ENCODE measurements at regions not wholly inside any gene's neighbourhood (a gene's known extent, or its start where the extent isn't known, plus 50 kb on each side); places are given as distances from the start of the nearest gene placed in this dataset.

DNA sequence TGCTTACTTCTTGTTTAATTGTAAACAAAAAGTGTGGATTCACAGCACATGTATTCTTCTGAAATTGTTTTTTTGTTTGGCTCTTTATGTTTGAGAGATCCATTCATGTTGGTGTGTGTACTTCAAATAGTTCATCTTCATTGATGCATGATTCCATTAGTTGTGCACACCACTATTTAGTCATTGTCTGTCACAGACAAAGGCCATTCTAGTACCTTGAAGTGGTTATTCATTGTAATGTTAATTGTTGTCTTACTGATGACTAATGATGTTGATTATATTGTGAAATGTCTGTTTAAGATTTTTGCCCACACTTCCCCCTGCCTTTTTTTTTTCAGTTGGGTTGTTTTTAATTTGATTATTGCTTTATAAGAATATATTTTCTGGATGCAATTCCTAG is 391.3 kb downstream of the DIRAS2 start:
- Histone ChIP-seq H3K27me3 (ENCODE audit: control insufficient read depth in 1 of 2, insufficient read depth in 2 of 2, low read length in 2 of 2) (no peaks in the 10 kb centered on the region), H3K27ac (ENCODE audit: low read depth in 1 of 2, low read length in 2 of 2) (no peak overlapping the region), H3K36me3 (ENCODE audit: insufficient read depth, low read length) (no peaks in the 10 kb centered on the region), H3K4me3 (ENCODE audit: low read length) (no peak overlapping the region), H3K9me3 (ENCODE audit: control insufficient read depth in 1 of 2, insufficient read depth in 1 of 2, low read length in 2 of 2) (no peaks in the 10 kb centered on the region), H3K4me1 (ENCODE audit: insufficient read depth, low read length) (no peaks in the 10 kb centered on the region)
- H3K9me3 Mint-ChIP-seq = no peaks in the 10 kb centered on the region
- intact Hi-C loops (cut with DNase I, micrococcal nuclease) = no loop called here
- H3K4me3 Mint-ChIP-seq = no peak overlapping the region
- H3K4me1 Mint-ChIP-seq (ENCODE audit: low read depth) = no peaks in the 10 kb centered on the region
- H3K27me3 Mint-ChIP-seq = peaks cover 8% of the 10 kb centered on the region
- POLR2A ChIA-PET = no interaction called here
- H3K27ac Mint-ChIP-seq = no peak overlapping the region
- ATAC-seq (ENCODE audit: poor library complexity) (no peak), DNase-seq (no peak)
- H3K36me3 Mint-ChIP-seq (ENCODE audit: low read depth) = no peaks in the 10 kb centered on the region
- CTCF ChIA-PET = interaction anchor here (0.7 kb wide), 1 partner anchor 348 kb away, joined by 3 read pairs; no protein-coding TSS in a partner anchor
- TF ChIP-seq, protein P1, sequence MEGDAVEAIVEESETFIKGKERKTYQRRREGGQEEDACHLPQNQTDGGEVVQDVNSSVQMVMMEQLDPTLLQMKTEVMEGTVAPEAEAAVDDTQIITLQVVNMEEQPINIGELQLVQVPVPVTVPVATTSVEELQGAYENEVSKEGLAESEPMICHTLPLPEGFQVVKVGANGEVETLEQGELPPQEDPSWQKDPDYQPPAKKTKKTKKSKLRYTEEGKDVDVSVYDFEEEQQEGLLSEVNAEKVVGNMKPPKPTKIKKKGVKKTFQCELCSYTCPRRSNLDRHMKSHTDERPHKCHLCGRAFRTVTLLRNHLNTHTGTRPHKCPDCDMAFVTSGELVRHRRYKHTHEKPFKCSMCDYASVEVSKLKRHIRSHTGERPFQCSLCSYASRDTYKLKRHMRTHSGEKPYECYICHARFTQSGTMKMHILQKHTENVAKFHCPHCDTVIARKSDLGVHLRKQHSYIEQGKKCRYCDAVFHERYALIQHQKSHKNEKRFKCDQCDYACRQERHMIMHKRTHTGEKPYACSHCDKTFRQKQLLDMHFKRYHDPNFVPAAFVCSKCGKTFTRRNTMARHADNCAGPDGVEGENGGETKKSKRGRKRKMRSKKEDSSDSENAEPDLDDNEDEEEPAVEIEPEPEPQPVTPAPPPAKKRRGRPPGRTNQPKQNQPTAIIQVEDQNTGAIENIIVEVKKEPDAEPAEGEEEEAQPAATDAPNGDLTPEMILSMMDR (IDR thresholded peaks at IDR 0.05) = no peak

DNA sequence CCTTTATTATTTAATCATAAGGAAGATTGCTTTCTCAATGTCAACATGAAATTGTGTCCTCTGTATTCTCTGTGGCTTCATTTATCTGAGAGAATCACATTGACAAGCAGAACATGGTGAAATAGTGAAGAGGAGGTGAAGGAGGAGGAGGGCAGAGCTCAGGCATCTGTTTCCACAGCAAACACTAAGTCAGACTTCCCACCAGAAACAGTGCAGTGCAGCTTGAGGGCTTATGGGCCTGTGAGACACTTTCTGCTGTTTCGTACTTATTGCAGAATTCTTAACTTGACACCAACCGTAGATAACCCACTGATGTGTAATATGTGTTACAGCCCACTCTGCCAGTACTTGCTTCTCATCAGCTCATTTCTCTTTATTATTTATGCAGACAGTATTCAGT is 386.3 kb downstream of the DIRAS2 start:
- H3K4me1 ChIP-seq (ENCODE audit: insufficient read depth, low read length) = no peaks in the 10 kb centered on the region
- no peaks in the 10 kb centered on the region for H3K36me3 ChIP-seq (ENCODE audit: insufficient read depth, low read length)
- peaks cover 25% of the 10 kb centered on the region for H3K27me3 Mint-ChIP-seq
- no peak overlapping the region for H3K27ac ChIP-seq (ENCODE audit: low read depth in 1 of 2, low read length in 2 of 2)
- no peak overlapping the region for H3K27ac Mint-ChIP-seq
- peaks cover 5% of the 10 kb centered on the region for H3K9me3 Mint-ChIP-seq
- no peak overlapping the region for H3K4me3 Mint-ChIP-seq
- intact Hi-C loops (cut with DNase I, micrococcal nuclease) = no loop called here
- H3K36me3 Mint-ChIP-seq (ENCODE audit: low read depth) = no peaks in the 10 kb centered on the region
- H3K27me3 ChIP-seq (ENCODE audit: control insufficient read depth in 1 of 2, insufficient read depth in 2 of 2, low read length in 2 of 2) = peaks cover 2 to 5% of the 10 kb centered on the region in 2 experiments
- TF ChIP-seq, protein P1 (IDR thresholded peaks at IDR 0.05) = no peak
- no peaks in the 10 kb centered on the region for H3K9me3 ChIP-seq (ENCODE audit: control insufficient read depth in 1 of 2, insufficient read depth in 1 of 2, low read length in 2 of 2)
- DNase-seq (no peak), ATAC-seq (ENCODE audit: poor library complexity) (no peak)
- ChIA-PET POLR2A (no interaction called here), CTCF (no interaction called here)
- H3K4me3 ChIP-seq (ENCODE audit: low read length) = no peak overlapping the region
- H3K4me1 Mint-ChIP-seq (ENCODE audit: low read depth) = no peaks in the 10 kb centered on the region

DNA sequence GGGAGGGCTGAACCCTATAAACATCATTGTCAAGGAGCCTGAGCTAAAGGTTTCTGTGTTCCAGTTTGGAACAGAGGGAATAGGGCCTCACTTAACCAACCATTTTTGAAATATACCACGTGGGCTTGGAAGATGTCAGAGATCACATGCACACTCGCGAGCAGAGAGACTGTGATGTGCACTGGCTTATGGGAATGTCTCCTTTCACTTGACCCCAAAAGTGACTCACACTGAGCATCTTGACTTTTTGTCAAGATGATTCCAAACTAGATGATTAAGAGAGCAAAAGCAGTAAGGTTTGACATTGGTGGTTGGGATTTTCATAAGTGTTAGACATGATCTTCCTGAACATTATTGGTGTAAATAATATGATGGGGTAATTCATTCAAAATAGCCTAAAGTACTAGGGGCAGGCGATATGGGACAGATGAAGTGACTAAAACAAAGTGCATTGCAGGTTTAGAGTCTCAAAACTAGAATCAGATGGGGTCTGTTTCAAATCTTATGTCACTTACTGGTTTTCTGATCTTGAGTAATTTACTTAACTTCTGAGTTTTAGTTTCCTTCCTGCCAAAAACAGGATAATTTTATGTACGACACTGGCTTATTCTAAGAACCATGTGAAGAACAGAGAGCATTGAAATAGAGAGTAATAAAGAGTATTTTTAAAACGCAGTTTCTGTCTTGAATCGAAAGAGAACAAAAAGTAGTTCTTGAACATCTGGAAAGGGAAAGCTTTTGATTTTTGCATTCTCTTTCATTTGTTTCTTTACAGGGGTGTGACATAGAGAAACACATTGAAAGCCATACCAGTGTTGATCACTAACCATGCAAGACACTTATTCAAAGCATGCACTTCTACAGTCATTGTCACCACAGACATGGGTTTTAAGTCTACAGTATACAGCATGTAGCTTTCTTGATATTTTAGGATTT is 383.0 kb downstream of the DIRAS2 start:
- ATAC-seq (ENCODE audit: poor library complexity) (no peak), DNase-seq (no peak)
- Histone ChIP-seq H3K4me3 (ENCODE audit: low read length) (no peak overlapping the region), H3K36me3 (ENCODE audit: insufficient read depth, low read length) (no peaks in the 10 kb centered on the region), H3K9me3 (ENCODE audit: control insufficient read depth in 1 of 2, insufficient read depth in 1 of 2, low read length in 2 of 2) (peaks cover 0 to 5% of the 10 kb centered on the region in 2 experiments), H3K27ac (ENCODE audit: low read depth in 1 of 2, low read length in 2 of 2) (no peak overlapping the region), H3K27me3 (ENCODE audit: control insufficient read depth in 1 of 2, insufficient read depth in 2 of 2, low read length in 2 of 2) (peaks cover 2 to 5% of the 10 kb centered on the region in 2 experiments), H3K4me1 (ENCODE audit: insufficient read depth, low read length) (no peaks in the 10 kb centered on the region)
- ChIA-PET CTCF (interaction anchor here (0.7 to 0.8 kb wide), 2 partner anchors 12 to 66 kb away, joined by 3 read pairs; no protein-coding TSS in a partner anchor), POLR2A (no interaction called here)
- Mint-ChIP-seq H3K4me3 (no peak overlapping the region), H3K27me3 (peaks cover 25% of the 10 kb centered on the region), H3K36me3 (ENCODE audit: low read depth) (no peaks in the 10 kb centered on the region), H3K9me3 (peaks cover 9% of the 10 kb centered on the region), H3K4me1 (ENCODE audit: low read depth) (no peaks in the 10 kb centered on the region), H3K27ac (no peak overlapping the region)
- TF ChIP-seq, protein P1 (IDR thresholded peaks at IDR 0.05) = no peak
- intact Hi-C loops (cut with DNase I, micrococcal nuclease) = no loop called here

All from CD4-positive, alpha-beta T cell (primary cell).